ENCODE measurements at regions not wholly inside any gene's neighbourhood (a gene's known extent, or its start where the extent isn't known, plus 50 kb on each side); places are given as distances from the start of the nearest gene placed in this dataset.

GRCh38 chr2:187912950-187913349 is 358.7 kb upstream of the TFPI start:
- DNase-seq, result no peak
- H3K27ac ChIP-seq, result no peak overlapping the region
- H3K27me3 ChIP-seq, result no peaks in the 10 kb centered on the region
- intact Hi-C loops (cut with DNase I; ENCODE audit: low total_unique reads) (no loop called here), in situ Hi-C loops (cut with MboI; ENCODE audit: low pct_ligation_motif_present in 1 of 4, low pct_unique_long_range_greater_than_20kb in 1 of 4, low sequenced_read_pairs in 3 of 4) (no loop called here)
- peaks cover 0 to 4% (median 0%) of the 10 kb centered on the region in 4 donors for H3K4me1 ChIP-seq
- no peaks in the 10 kb centered on the region for H3K9me3 ChIP-seq
- TF ChIP-seq EP300 (IDR thresholded peaks at IDR 0.05; ENCODE audit: low read depth), result no peak
- no peak for TF ChIP-seq POLR2AphosphoS5 (IDR thresholded peaks at IDR 0.05)
- TF ChIP-seq CTCF (IDR thresholded peaks at IDR 0.05), result no peak
- TF ChIP-seq POLR2A (IDR thresholded peaks at IDR 0.05), result no peak
- H3K4me3 ChIP-seq, result no peak overlapping the region
- no peaks in the 10 kb centered on the region for H3K36me3 ChIP-seq

GRCh38 chr2:187915810-187916209 is 361.6 kb upstream of the TFPI start:
- intact Hi-C loops (cut with DNase I; ENCODE audit: low total_unique reads), result no loop called here
- DNase-seq, result no peak
- in situ Hi-C loops (cut with MboI; ENCODE audit: low pct_ligation_motif_present in 1 of 4, low pct_unique_long_range_greater_than_20kb in 1 of 4, low sequenced_read_pairs in 3 of 4), result no loop called here
- WGBS, 2 donors (ENCODE audit: low coverage in 1 of 2), result 85 to 100% methylated on average over 3 to 4 of the region's 4 CpGs
- H3K9me3 ChIP-seq, result no peaks in the 10 kb centered on the region
- no peak overlapping the region for H3K27ac ChIP-seq
- H3K4me1 ChIP-seq, result peaks cover 0 to 13% (median 0%) of the 10 kb centered on the region in 4 donors
- H3K4me3 ChIP-seq, result no peak overlapping the region
- H3K36me3 ChIP-seq, result no peaks in the 10 kb centered on the region
- no peaks in the 10 kb centered on the region for H3K27me3 ChIP-seq
- TF ChIP-seq CTCF (IDR thresholded peaks at IDR 0.05) (no peak), POLR2A (IDR thresholded peaks at IDR 0.05) (no peak), EP300 (IDR thresholded peaks at IDR 0.05; ENCODE audit: low read depth) (no peak), POLR2AphosphoS5 (IDR thresholded peaks at IDR 0.05) (no peak)

GRCh38 chr2:187916799-187917198 is 362.6 kb upstream of the TFPI start:
- no peak for DNase-seq
- intact Hi-C loops (cut with DNase I; ENCODE audit: low total_unique reads) (no loop called here), in situ Hi-C loops (cut with MboI; ENCODE audit: low pct_ligation_motif_present in 1 of 4, low pct_unique_long_range_greater_than_20kb in 1 of 4, low sequenced_read_pairs in 3 of 4) (no loop called here)
- H3K9me3 ChIP-seq, result no peaks in the 10 kb centered on the region
- no peak overlapping the region for H3K27ac ChIP-seq
- 17 to 28% methylated on average over 1 of the region's 1 CpG for WGBS, 2 donors (ENCODE audit: low coverage in 1 of 2)
- H3K27me3 ChIP-seq, result no peaks in the 10 kb centered on the region
- TF ChIP-seq POLR2A (IDR thresholded peaks at IDR 0.05) (no peak), CTCF (IDR thresholded peaks at IDR 0.05) (no peak), POLR2AphosphoS5 (IDR thresholded peaks at IDR 0.05) (no peak), EP300 (IDR thresholded peaks at IDR 0.05; ENCODE audit: low read depth) (no peak)
- peaks cover 0 to 13% (median 0%) of the 10 kb centered on the region in 4 donors for H3K4me1 ChIP-seq
- H3K4me3 ChIP-seq, result no peak overlapping the region
- H3K36me3 ChIP-seq, result no peaks in the 10 kb centered on the region

- no peak for DNase-seq
- no peaks in the 10 kb centered on the region for H3K9me3 ChIP-seq
- H3K36me3 ChIP-seq, result no peaks in the 10 kb centered on the region
- H3K4me3 ChIP-seq, result no peak overlapping the region
- no peak for TF ChIP-seq EP300 (IDR thresholded peaks at IDR 0.05; ENCODE audit: low read depth)
- TF ChIP-seq POLR2A (IDR thresholded peaks at IDR 0.05), result no peak
- no peak for TF ChIP-seq CTCF (IDR thresholded peaks at IDR 0.05)
- no peak for TF ChIP-seq POLR2AphosphoS5 (IDR thresholded peaks at IDR 0.05)
- peaks cover 0 to 13% (median 0%) of the 10 kb centered on the region in 4 donors for H3K4me1 ChIP-seq
- no peak overlapping the region for H3K27ac ChIP-seq
- intact Hi-C loops (cut with DNase I; ENCODE audit: low total_unique reads), result no loop called here
- in situ Hi-C loops (cut with MboI; ENCODE audit: low pct_ligation_motif_present in 1 of 4, low pct_unique_long_range_greater_than_20kb in 1 of 4, low sequenced_read_pairs in 3 of 4), result no loop called here
- no peaks in the 10 kb centered on the region for H3K27me3 ChIP-seq
These were observed 363.3 kb upstream of the TFPI start for GRCh38 chr2:187917535-187917934.
